ENCODE measurements at regions not wholly inside any gene's neighbourhood (a gene's known extent, or its start where the extent isn't known, plus 50 kb on each side); places are given as distances from the start of the nearest gene placed in this dataset.

GRCh38 chr13:34416971-34417380, 525.1 kb upstream of the NBEA start:
- Histone ChIP-seq H4K20me1 (ENCODE audit: control insufficient read depth, insufficient read depth, low read length, poor library complexity, severe bottlenecking) (no peaks in the 10 kb centered on the region), H3K9ac (ENCODE audit: low read length) (no peak overlapping the region), H3K79me2 (ENCODE audit: control insufficient read depth, insufficient read depth, low read length) (no peaks in the 10 kb centered on the region), H3K36me3 (replicated peaks in 1 of 2; ENCODE audit: control extremely low read depth in 1 of 2, control insufficient read depth in 1 of 2, extremely low read depth in 1 of 2, insufficient read depth in 2 of 2, low read length in 1 of 2) (no peaks in the 10 kb centered on the region), H3K4me1 (ENCODE audit: control insufficient read depth in 2 of 2, insufficient read depth in 2 of 2, low read length in 2 of 2) (no peaks in the 10 kb centered on the region), H2AFZ (ENCODE audit: insufficient read depth, low read depth, low read length, poor library complexity, severe bottlenecking) (no peak overlapping the region), H3K4me2 (replicated peaks; ENCODE audit: low read depth, low read length, poor library complexity, severe bottlenecking) (no peak overlapping the region), H3K4me3 (ENCODE audit: control extremely low read depth in 1 of 5, extremely low read depth in 1 of 5, insufficient read depth in 1 of 5, low read depth in 2 of 5, low read length in 4 of 5) (no peak overlapping the region), H3K27me3 (replicated peaks in 1 of 4; ENCODE audit: control extremely low read depth in 1 of 4, control insufficient read depth in 3 of 4, insufficient read depth in 4 of 4, low read length in 3 of 4) (no peaks in the 10 kb centered on the region), H3K27ac (ENCODE audit: low read length in 2 of 2) (no peak overlapping the region), H3K9me3 (ENCODE audit: control extremely low read depth in 1 of 3, control insufficient read depth in 2 of 3, insufficient read depth in 1 of 3, low read length in 2 of 3) (peaks cover 0 to 3% (median 0%) of the 10 kb centered on the region in 3 donors)
- no peaks in the 10 kb centered on the region for H3K27me3 Mint-ChIP-seq
- H3K4me3 Mint-ChIP-seq: no peak overlapping the region
- DNase-seq: no peak
- CTCF ChIA-PET: no interaction called here
- peaks cover 2% of the 10 kb centered on the region for H3K9me3 Mint-ChIP-seq (ENCODE audit: insufficient read depth)
- H3K4me1 Mint-ChIP-seq: no peaks in the 10 kb centered on the region
- WGBS (ENCODE audit: insufficient coverage): 87% methylated on average over 3 of the region's 5 CpGs
- no peak for ATAC-seq (ENCODE audit: low read depth)
- H3K27ac Mint-ChIP-seq: no peak overlapping the region
- TF ChIP-seq CTCF (IDR thresholded peaks at IDR 0.05) (no peak), EZH2 (IDR thresholded peaks at IDR 0.05; ENCODE audit: borderline replicate concordance, insufficient read depth, low read depth, low read length, poor library complexity, severe bottlenecking) (no peak)
- POLR2A ChIA-PET: no interaction called here
- intact Hi-C loops (cut with micrococcal nuclease): no loop called here

GRCh38 chr13:34417896-34418295, 524.2 kb upstream of the NBEA start:
- no peak overlapping the region for H3K4me3 Mint-ChIP-seq
- intact Hi-C loops (cut with micrococcal nuclease): no loop called here
- Histone ChIP-seq H3K4me3 (ENCODE audit: control extremely low read depth in 1 of 5, extremely low read depth in 1 of 5, insufficient read depth in 1 of 5, low read depth in 2 of 5, low read length in 4 of 5) (no peak overlapping the region), H3K27me3 (replicated peaks in 1 of 4; ENCODE audit: control extremely low read depth in 1 of 4, control insufficient read depth in 3 of 4, insufficient read depth in 4 of 4, low read length in 3 of 4) (no peaks in the 10 kb centered on the region), H3K9me3 (ENCODE audit: control extremely low read depth in 1 of 3, control insufficient read depth in 2 of 3, insufficient read depth in 1 of 3, low read length in 2 of 3) (peaks cover 0 to 3% (median 0%) of the 10 kb centered on the region in 3 donors), H4K20me1 (ENCODE audit: control insufficient read depth, insufficient read depth, low read length, poor library complexity, severe bottlenecking) (no peaks in the 10 kb centered on the region), H3K36me3 (replicated peaks in 1 of 2; ENCODE audit: control extremely low read depth in 1 of 2, control insufficient read depth in 1 of 2, extremely low read depth in 1 of 2, insufficient read depth in 2 of 2, low read length in 1 of 2) (no peaks in the 10 kb centered on the region), H3K27ac (ENCODE audit: low read length in 2 of 2) (no peak overlapping the region), H2AFZ (ENCODE audit: insufficient read depth, low read depth, low read length, poor library complexity, severe bottlenecking) (no peak overlapping the region), H3K9ac (ENCODE audit: low read length) (no peak overlapping the region), H3K4me1 (ENCODE audit: control insufficient read depth in 2 of 2, insufficient read depth in 2 of 2, low read length in 2 of 2) (no peaks in the 10 kb centered on the region), H3K4me2 (replicated peaks; ENCODE audit: low read depth, low read length, poor library complexity, severe bottlenecking) (no peak overlapping the region), H3K79me2 (ENCODE audit: control insufficient read depth, insufficient read depth, low read length) (no peaks in the 10 kb centered on the region)
- no peaks in the 10 kb centered on the region for H3K27me3 Mint-ChIP-seq
- TF ChIP-seq CTCF (IDR thresholded peaks at IDR 0.05) (no peak), EZH2 (IDR thresholded peaks at IDR 0.05; ENCODE audit: borderline replicate concordance, insufficient read depth, low read depth, low read length, poor library complexity, severe bottlenecking) (no peak)
- no peak overlapping the region for H3K27ac Mint-ChIP-seq
- H3K4me1 Mint-ChIP-seq: no peaks in the 10 kb centered on the region
- DNase-seq (no peak), ATAC-seq (ENCODE audit: low read depth) (no peak)
- ChIA-PET POLR2A (no interaction called here), CTCF (no interaction called here)
- no CpG with 5 or more reads among the region's 4 CpGs for WGBS (ENCODE audit: insufficient coverage)
- peaks cover 2% of the 10 kb centered on the region for H3K9me3 Mint-ChIP-seq (ENCODE audit: insufficient read depth)
